Glutamatergic neuron (in vitro differentiated cells): ENCODE measurements at regions not wholly inside any gene's neighbourhood (a gene's known extent, or its start where the extent isn't known, plus 50 kb on each side); places are given as distances from the start of the nearest gene placed in this dataset.

Experiments used
- DNase-seq: peaks from one replicate; pipeline ENCODE4 v3.0.0; 2022
- H3K27ac Mint-ChIP-seq: one replicate; pipeline ENCODE4 v1.8.0; 2020; ENCODE audit warnings: mild to moderate bottlenecking, mixed read lengths, inconsistent platforms; ENCODE audit not compliant: unreplicated experiment
- H3K27me3 Mint-ChIP-seq: one replicate; pipeline ENCODE4 v1.8.0; 2020; ENCODE audit warnings: mild to moderate bottlenecking, moderate library complexity, mixed read lengths, inconsistent platforms; ENCODE audit not compliant: unreplicated experiment
- H3K36me3 Mint-ChIP-seq: one replicate; pipeline ENCODE4 v1.8.0; 2020; ENCODE audit warnings: mild to moderate bottlenecking, mixed read lengths, inconsistent platforms; ENCODE audit not compliant: unreplicated experiment
- H3K4me1 Mint-ChIP-seq: one replicate; pipeline ENCODE4 v1.8.0; 2020; ENCODE audit warnings: mild to moderate bottlenecking, low read depth, mixed read lengths, inconsistent platforms; ENCODE audit not compliant: unreplicated experiment
- H3K4me3 Mint-ChIP-seq: one replicate; pipeline ENCODE4 v1.8.0; 2020; ENCODE audit warnings: mild to moderate bottlenecking, mixed read lengths, inconsistent platforms; ENCODE audit not compliant: unreplicated experiment
- H3K9me3 Mint-ChIP-seq: one replicate; pipeline ENCODE4 v1.8.0; 2020; ENCODE audit warnings: mild to moderate bottlenecking, moderate library complexity, mixed read lengths, inconsistent platforms; ENCODE audit not compliant: unreplicated experiment
- CTCF ChIP-seq: fragments of 200-600 bp; sonication (generic); IDR thresholded peaks from one replicate; pipeline ENCODE4 v1.5.0; 2021; ENCODE audit not compliant: partially characterized antibody, unreplicated experiment

DNA sequence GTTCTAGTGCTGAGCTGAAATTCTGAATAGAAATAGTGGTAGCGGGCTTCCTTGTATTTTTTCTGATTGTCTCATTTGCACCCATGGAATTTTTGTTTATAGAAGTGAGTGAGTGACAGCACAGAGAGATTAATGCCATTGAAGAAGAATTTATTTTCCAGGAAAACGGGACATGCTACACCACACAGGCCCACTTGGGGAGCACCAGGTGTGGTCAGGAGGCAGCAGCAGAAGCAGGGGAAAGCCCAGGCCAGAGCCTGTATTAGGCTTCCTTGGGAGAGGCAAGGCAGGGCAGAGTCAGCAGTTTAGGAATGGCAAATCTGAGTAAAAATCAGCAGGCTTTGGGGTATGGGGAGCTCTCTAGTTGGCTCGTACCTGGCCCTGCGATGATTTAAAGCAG lies 88.4 kb upstream of the ATP11B start:
- Mint-ChIP-seq H3K27ac (no peak overlapping the region), H3K27me3 (no peaks in the 10 kb centered on the region), H3K4me1 (no peaks in the 10 kb centered on the region), H3K4me3 (no peak overlapping the region), H3K36me3 (no peaks in the 10 kb centered on the region), H3K9me3 (no peaks in the 10 kb centered on the region)
- TF ChIP-seq CTCF, result no peak
- peak; percentile 27 for DNase-seq

DNA sequence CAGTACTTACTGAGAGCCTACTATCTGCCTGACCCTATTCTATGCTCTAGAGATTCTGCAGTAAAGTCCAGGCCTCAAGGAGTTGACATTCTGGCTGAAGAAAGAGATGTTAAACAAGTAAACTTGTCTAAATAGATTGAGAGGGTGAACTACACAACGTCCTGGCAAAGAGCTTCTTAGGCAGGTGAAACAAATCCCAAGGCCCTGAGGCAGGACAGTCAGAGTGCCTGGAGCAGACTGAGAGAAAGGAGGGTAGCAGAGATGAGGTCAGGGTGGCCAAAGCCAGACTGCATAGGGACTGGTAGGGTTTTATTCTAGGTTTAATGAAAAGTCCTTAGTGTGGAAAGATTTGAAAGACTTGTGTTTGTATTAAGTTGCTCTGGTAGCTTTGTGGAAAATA lies 84.5 kb upstream of the ATP11B start:
- Mint-ChIP-seq H3K4me1 (no peaks in the 10 kb centered on the region), H3K27me3 (no peaks in the 10 kb centered on the region), H3K36me3 (no peaks in the 10 kb centered on the region), H3K27ac (no peak overlapping the region), H3K9me3 (no peaks in the 10 kb centered on the region), H3K4me3 (no peak overlapping the region)
- no peak for TF ChIP-seq CTCF
- DNase-seq, result no peak

GRCh38 chr3:182709306-182709705 lies 84.0 kb upstream of the ATP11B start:
- Mint-ChIP-seq H3K4me3 (no peak overlapping the region), H3K27me3 (no peaks in the 10 kb centered on the region), H3K36me3 (no peaks in the 10 kb centered on the region), H3K27ac (no peak overlapping the region), H3K4me1 (no peaks in the 10 kb centered on the region), H3K9me3 (no peaks in the 10 kb centered on the region)
- DNase-seq, result no peak
- no peak for TF ChIP-seq CTCF

DNA sequence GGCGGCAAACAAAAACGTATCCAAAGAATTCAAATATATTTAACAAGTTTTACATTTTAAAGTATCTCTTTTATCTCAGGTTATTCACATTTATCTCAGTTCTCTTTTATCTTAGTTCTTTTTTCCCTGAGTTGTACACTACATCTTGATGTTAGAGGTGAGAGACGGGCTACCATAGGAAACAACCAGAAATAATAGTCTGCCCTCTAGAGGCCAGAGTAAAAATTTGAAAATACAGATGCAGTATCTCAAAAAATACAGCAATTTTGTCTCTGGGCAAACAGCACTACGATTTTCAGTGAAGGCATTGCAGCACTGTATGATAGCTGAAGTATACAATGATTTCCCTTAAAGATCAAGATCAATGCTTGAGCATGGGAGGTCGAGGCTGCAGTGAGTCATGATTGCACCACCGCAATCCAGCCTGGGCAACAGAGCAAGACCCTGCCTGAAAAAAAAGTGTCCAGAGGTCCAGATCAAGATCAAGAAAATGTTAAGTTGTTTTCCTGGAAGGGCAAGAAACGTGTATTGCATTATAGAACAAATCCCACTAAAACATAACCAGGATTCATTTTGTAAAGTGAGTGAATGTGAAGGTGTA lies 82.6 kb upstream of the ATP11B start:
- no peak for DNase-seq
- H3K27me3 Mint-ChIP-seq, result no peaks in the 10 kb centered on the region

More for the DNA sequence above, 82.6 kb upstream of the ATP11B start:
- no peaks in the 10 kb centered on the region for H3K4me1 Mint-ChIP-seq
- peak; percentile 76 for TF ChIP-seq CTCF
- no peaks in the 10 kb centered on the region for H3K9me3 Mint-ChIP-seq
- H3K27ac Mint-ChIP-seq, result no peak overlapping the region
- no peaks in the 10 kb centered on the region for H3K36me3 Mint-ChIP-seq
- H3K4me3 Mint-ChIP-seq, result no peak overlapping the region
